Tongue (tissue), 1 donor: ENCODE measurements at regions not wholly inside any gene's neighbourhood (a gene's known extent, or its start where the extent isn't known, plus 50 kb on each side); places are given as distances from the start of the nearest gene placed in this dataset.
"Not testable (repeated sequence)": the region's sequence is repeated elsewhere in the genome, so short reads cannot be mapped to it uniquely, and the experiment has no call there.

Experiments used
- DNase-seq: peaks from one replicate; pipeline ENCODE4 v3.0.0-alpha.2; 2015

GRCh38 chrX:122914256-122914655 is 269.8 kb upstream of the GRIA3 start:
- no peak for DNase-seq

GRCh38 chrX:122934131-122934530 is 249.9 kb upstream of the GRIA3 start:
- no peak for DNase-seq

- no peak for DNase-seq
Observed at GRCh38 chrX:122940199-122940598, 243.9 kb upstream of the GRIA3 start.

GRCh38 chrX:122941806-122942205 is 242.3 kb upstream of the GRIA3 start:
- DNase-seq = no peak

GRCh38 chrX:122943918-122944317 is 240.2 kb upstream of the GRIA3 start:
- no peak for DNase-seq

- no peak for DNase-seq
Observed at GRCh38 chrX:122945328-122945727, 238.8 kb upstream of the GRIA3 start.

GRCh38 chrX:122972604-122973003 is 211.5 kb upstream of the GRIA3 start:
- DNase-seq = no peak

- DNase-seq = no peak
Observed at GRCh38 chrX:122982521-122982920, 201.6 kb upstream of the GRIA3 start.

- DNase-seq = not testable (repeated sequence)
Observed at GRCh38 chrX:123002844-123003243, 181.2 kb upstream of the GRIA3 start.

GRCh38 chrX:123013141-123013540 is 170.9 kb upstream of the GRIA3 start:
- DNase-seq = no peak

- no peak for DNase-seq
Observed at GRCh38 chrX:123036401-123036800, 147.7 kb upstream of the GRIA3 start.

- no peak for DNase-seq
Observed at GRCh38 chrX:123049071-123049625, 134.9 kb upstream of the GRIA3 start.

- no peak for DNase-seq
Observed at GRCh38 chrX:123060986-123061385, 123.1 kb upstream of the GRIA3 start.

- DNase-seq = no peak
Observed at GRCh38 chrX:123064053-123064452, 120.0 kb upstream of the GRIA3 start.

GRCh38 chrX:123072686-123073385 is 111.2 kb upstream of the GRIA3 start:
- DNase-seq = no peak

GRCh38 chrX:123075947-123076561 is 108.0 kb upstream of the GRIA3 start:
- no peak for DNase-seq

- DNase-seq = peak; percentile 0
Observed at GRCh38 chrX:123077631-123078030, 106.4 kb upstream of the GRIA3 start.

- DNase-seq = no peak
Observed at GRCh38 chrX:123080065-123080464, 104.0 kb upstream of the GRIA3 start.

GRCh38 chrX:123081776-123082175 is 102.3 kb upstream of the GRIA3 start:
- no peak for DNase-seq

GRCh38 chrX:123083924-123084323 is 100.2 kb upstream of the GRIA3 start:
- no peak for DNase-seq

GRCh38 chrX:123084797-123085196 is 99.3 kb upstream of the GRIA3 start:
- no peak for DNase-seq

- DNase-seq = no peak
Observed at GRCh38 chrX:123085311-123085940, 98.7 kb upstream of the GRIA3 start.

GRCh38 chrX:123086768-123087167 is 97.3 kb upstream of the GRIA3 start:
- DNase-seq = no peak
